ENCODE measurements at regions not wholly inside any gene's neighbourhood (a gene's known extent, or its start where the extent isn't known, plus 50 kb on each side); places are given as distances from the start of the nearest gene placed in this dataset.

DNA sequence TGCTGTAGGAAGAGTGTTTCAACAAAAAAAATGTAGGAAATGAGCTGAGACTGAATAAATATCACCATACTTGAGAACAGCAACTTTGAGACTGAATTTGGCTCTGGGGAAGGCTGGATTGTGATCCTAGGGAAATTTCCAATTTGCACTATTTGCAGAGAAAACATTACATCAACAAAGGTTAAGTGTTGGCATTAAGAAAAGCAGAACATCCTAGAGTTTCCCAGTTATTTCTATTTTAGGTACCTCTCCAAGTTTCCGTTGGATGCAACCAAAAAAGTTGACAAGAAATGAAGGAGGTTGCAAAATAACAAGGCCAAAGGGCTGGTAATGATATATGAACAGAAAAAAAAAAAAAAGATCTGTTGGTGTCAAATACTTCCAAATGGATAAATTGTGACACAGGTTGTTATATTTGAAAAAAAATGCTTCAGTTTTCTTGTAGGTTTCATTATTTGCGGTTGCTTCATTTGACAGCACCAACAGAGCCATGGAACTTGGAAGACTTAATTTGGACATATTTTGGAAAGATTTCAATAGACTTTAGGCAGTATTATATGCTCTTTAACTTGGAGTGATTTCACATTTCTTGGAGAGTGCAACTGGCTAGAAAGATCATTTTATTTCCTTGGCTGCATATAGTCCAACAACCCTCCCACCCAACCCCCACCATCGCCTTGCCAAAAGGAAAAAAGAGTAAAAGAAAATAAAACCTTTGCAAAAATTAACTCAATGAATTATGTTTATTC lies 230.8 kb downstream of the ZNF608 start:
- peak; percentile 41 for ATAC-seq (ENCODE audit: low FRiP score)

DNA sequence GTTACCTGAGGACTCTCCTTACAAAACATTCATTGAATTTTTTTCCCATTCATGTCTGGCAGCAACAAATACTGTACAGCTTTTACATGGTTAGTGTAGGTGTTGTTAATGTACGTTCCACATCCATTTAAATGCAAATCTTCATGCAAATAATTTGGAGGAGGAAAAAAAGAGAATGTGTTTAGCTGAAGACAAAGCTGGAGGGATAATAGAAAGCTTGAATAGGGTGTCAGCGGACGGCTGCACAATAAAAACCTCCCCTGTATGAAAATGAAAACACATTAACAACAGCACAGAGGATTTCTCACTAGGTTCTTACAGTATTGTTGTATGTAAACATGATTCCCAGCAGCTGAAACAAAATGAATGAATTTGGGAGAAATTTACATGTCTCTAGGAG lies 231.5 kb downstream of the ZNF608 start:
- TF ChIP-seq, protein P1, sequence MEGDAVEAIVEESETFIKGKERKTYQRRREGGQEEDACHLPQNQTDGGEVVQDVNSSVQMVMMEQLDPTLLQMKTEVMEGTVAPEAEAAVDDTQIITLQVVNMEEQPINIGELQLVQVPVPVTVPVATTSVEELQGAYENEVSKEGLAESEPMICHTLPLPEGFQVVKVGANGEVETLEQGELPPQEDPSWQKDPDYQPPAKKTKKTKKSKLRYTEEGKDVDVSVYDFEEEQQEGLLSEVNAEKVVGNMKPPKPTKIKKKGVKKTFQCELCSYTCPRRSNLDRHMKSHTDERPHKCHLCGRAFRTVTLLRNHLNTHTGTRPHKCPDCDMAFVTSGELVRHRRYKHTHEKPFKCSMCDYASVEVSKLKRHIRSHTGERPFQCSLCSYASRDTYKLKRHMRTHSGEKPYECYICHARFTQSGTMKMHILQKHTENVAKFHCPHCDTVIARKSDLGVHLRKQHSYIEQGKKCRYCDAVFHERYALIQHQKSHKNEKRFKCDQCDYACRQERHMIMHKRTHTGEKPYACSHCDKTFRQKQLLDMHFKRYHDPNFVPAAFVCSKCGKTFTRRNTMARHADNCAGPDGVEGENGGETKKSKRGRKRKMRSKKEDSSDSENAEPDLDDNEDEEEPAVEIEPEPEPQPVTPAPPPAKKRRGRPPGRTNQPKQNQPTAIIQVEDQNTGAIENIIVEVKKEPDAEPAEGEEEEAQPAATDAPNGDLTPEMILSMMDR (IDR thresholded peaks at IDR 0.05), result no peak
- ATAC-seq (ENCODE audit: low FRiP score) (no peak), DNase-seq (ENCODE audit: low spot score) (no peak)

More for the DNA sequence above, 230.8 kb downstream of the ZNF608 start:
- TF ChIP-seq, protein P1 (IDR thresholded peaks at IDR 0.05), result no peak
- DNase-seq (ENCODE audit: low spot score), result no peak

DNA sequence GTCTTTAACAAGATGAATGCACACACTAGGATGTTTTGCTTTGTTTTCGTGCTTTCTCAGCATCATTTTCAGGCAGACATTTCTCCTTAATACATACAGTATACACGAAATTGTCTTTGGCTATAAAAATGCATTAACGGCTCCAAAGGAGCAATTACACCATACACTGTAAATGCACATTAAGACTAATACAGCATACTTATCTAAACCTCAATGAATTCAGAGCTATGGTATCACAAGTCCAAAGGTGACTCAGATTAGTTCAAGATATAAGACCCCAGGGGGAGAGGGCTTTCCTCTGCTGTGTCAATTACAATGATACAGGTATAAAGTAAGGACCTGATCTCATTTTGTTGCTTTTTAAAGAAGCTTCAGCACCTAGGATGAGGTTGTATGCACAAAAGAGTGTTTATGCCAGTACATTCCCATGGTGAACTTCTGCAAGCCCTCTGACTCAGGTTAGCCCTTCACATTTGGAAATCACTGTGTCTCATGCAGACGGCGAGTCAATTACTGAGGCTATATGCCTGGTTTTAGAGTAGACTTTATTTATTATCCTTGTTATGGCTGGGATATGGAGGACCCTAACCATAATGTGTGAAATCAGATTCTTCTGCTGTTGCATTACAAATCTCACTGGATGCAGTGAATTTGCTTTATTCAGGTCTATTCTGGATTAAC lies 233.3 kb downstream of the ZNF608 start:
- TF ChIP-seq, protein P1 (IDR thresholded peaks at IDR 0.05), result no peak
- DNase-seq (ENCODE audit: low spot score) (no peak), ATAC-seq (ENCODE audit: low FRiP score) (no peak)

DNA sequence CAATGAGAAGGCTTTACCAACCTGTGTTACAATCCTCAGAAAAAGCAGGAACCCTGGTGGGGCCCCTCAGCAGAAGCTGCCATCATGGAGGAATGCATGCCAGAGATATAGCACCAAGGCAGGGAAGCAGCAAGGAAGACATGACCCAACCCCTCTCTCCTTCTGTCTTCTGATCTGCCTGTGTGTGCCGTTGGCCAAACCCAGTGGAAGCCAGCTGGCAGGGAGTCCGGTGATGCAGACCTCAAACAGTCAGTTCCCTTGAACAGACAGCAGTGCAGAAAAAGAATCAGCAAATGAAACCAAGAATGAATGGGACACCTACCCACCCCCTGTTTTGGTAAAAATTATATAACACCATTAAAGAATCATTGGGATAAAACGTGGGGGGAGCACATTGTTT lies 234.2 kb downstream of the ZNF608 start:
- no peak for ATAC-seq (ENCODE audit: low FRiP score)
- DNase-seq (ENCODE audit: low spot score), result no peak
- TF ChIP-seq, protein P1 (IDR thresholded peaks at IDR 0.05), result no peak

DNA sequence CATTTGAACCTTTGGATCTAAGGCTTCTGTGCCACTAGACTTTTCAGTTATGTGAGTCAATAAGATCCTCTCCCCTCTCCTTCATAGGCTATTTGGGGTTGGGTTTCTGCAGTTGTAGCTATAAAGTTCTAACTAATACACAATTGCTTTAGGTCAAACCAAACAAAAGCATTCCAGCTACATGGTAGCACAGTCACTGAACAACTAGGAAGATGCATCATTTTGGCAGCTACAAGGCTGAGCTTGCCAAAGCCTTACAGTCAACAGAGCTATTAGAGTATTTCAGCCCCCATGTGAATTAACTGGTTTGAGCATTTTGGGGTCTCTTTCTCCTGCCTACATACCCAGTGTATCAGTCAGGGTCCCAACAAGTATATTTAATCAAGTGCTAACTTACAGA lies 234.6 kb downstream of the ZNF608 start:
- DNase-seq (ENCODE audit: low spot score), result no peak
- no peak for ATAC-seq (ENCODE audit: low FRiP score)
- TF ChIP-seq, protein P1 (IDR thresholded peaks at IDR 0.05), result no peak

DNA sequence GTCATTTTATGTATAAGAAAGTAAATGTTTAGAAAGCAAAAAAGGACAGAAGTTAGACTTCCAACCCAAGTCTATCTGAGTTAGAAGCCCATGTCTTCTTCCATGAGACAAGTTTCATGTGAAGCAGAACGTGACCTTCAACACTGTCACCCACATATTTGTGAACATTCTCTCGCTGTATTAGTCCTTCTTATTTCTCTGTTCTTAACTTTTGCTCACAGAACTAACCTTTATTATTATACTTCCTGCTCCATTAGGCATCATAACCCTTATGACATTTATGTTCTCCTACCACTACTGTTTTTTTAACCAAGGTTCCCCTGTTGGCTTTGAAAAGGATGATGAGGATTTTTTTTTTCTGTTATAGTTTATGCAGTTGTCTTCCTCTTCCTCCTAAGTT lies 238.8 kb downstream of the ZNF608 start:
- TF ChIP-seq, protein P1 (IDR thresholded peaks at IDR 0.05), result no peak
- ATAC-seq (ENCODE audit: low FRiP score) (no peak), DNase-seq (ENCODE audit: low spot score) (no peak)

Measured in omental fat pad (tissue), 3 donors.